Fibroblast of skin of back (primary cell): ENCODE measurements at regions not wholly inside any gene's neighbourhood (a gene's known extent, or its start where the extent isn't known, plus 50 kb on each side); places are given as distances from the start of the nearest gene placed in this dataset.

Experiments
- DNase-seq: peaks from one replicate; pipeline ENCODE4 v3.0.0-alpha.2; 2013

- DNase-seq: no peak
Observed at GRCh38 chr20:40589581-40589980, 99.5 kb downstream of the MAFB start.

DNA sequence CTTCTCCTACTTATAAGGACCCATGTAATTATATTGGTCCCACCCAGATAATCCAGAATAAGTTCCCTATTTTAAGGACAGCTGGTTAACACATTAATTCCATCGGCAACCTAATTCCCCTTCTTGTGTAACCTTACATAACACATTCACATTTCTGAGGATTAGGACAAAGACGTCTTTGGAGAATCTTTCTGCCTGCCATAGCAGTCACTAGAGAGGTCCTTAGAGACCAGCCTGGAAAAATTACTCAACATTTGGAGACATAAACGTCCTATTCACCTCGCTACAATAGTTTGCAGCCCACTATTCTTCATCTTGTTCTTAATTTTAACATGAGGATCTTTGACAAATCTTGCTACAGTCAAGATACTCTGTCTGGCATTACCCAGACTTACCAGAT lies 100.1 kb downstream of the MAFB start:
- DNase-seq: no peak

DNA sequence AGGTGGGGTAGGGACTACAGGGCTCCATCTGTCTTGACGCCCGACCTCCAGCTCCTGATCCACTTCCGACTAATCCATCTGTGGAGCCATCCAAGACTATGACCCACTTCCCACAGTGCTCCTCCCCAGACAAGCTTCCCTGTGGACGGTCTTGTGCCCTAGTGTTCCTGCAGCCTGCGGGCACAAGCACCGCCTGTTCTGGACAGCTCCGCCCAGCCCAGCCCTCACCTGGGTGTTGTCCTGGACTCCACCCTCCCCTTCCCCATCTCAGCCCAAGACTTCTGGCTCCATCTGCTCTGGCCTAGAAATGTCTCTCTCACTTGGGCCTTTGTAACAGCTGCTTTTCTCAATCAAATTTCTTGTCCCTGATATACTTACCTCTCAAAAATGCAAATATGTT lies 102.0 kb downstream of the MAFB start:
- DNase-seq: no peak

DNA sequence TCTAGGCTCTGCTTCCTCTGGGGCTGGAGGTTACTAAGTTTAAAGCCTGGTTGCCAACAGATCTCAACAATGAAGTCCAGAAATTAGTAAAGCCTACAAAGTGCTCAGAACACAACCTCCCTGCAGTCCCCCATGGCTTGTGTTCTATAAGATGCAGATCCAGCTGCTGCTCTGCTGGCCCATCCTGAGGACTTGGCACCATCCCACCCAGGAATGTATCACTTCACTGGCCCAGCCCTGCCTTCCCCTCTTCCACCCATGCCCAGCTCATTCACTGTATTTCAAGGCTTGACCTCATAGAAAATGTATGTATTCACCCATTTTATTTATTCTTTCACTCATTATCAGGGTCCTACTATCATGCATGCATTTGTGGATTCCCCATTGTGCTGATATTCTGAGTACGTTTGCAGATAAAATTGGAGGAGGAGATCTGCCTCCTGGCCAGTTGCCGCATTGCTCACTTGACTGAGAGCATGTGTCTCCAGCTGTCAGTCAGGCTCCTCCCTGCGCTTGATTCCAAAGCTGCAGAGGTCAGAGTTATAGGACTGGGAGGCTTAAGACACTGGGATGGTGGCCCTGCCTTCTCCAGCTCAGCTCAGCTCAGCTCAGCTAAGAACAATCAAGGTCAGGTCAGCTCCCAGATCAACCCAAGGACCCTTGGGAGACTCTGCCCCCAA lies 104.8 kb downstream of the MAFB start:
- no peak for DNase-seq

- DNase-seq: no peak
Observed at GRCh38 chr20:40583636-40584035, 105.4 kb downstream of the MAFB start.

GRCh38 chr20:40583205-40583604 lies 105.8 kb downstream of the MAFB start:
- no peak for DNase-seq

DNA sequence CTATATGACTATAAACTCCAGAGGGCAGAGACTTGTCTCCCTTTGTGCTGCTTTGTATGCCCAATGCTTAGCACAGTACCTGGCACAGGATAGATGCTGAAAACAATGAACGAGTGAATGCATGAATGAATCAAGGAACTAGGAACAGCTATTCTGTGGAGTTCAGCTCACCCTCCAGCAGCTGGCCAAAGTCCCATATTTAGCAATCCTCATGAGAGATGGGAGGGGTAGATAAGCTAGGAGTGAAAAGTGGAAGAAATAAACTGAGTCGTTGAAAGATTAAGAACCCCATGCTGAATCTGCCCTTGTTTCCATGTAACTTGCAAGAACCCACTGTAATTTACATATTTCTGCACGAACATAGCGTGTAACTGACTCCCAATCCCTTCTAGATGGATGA lies 106.5 kb downstream of the MAFB start:
- DNase-seq: no peak

GRCh38 chr20:40579701-40580100 lies 109.3 kb downstream of the MAFB start:
- DNase-seq: no peak

- no peak for DNase-seq
Observed at GRCh38 chr20:40578961-40579360, 110.1 kb downstream of the MAFB start.

DNA sequence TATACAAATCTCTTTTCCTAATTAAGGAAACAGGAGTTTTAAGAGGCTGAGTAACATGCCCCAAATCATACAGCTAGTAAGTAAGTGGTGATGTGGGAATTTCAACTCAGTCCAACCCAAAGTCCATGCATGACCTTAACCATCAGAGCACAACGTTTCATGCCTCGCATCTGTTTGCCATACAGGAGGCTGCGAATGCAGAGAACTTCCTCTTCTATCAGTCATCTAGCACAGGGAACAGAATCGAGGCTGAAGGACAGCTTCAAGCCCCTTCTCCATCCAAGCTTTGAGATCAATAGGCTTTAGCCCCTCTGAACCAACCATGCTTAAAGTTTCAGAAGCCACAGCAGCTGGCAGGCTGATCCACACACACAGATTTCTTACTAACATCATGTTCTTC lies 113.2 kb downstream of the MAFB start:
- DNase-seq: no peak

DNA sequence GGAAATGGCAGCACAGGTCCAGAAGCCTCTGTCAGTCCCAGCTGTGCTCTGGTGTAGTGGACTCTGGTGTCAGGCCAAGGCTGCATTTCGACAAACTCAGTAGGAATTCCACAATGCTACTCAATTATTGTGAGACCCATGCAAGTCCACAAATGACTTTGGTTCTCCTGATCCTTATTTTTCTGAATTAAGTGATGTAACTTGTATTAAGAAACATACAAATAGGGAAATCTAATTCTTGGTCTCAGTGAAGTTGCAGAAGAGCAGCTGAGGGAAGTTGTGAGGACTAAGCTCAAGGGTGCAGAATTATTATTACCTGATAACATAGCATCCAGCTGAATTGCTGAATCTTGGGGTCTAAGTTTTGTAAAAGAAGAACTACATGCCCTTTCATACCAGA lies 116.8 kb downstream of the MAFB start:
- DNase-seq: no peak

DNA sequence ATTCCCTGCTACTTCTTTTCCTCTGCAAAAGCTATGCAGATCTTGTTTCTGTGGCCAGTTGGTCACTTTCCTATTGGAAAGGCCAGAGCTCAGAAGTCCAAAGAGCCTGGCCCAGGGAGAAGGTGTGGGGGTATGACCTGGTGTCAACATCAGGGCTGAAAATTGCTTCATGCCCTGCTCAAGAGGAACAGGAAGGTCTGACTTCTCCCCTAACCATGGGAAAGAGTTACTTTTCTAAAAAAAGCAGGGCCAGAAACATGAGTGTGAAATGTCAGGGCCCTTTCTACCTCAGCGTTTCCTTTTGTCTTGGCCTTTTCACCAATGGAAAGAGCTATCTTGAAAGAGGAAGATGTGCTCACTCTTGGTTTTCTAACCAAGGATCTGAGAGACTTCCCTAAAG lies 117.4 kb downstream of the MAFB start:
- no peak for DNase-seq

GRCh38 chr20:40568200-40568599 lies 120.8 kb downstream of the MAFB start:
- no peak for DNase-seq

DNA sequence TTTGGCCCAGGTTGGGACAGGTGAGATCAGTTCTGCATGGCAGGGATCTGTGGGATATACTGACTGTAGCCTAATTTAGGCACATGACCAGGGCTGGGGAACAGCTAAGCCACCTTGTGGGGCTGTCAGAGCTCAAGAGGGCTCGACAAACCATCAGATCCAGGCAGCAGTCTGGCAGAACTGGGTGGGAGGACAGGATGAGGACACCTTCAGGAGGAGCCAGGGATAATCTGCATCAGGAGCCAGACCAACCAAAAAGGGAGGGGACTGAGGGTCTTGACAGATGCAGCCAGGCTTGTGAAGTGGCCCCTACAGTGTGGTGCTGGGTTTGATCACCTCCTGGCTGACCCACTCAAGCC lies 123.4 kb downstream of the MAFB start:
- no peak for DNase-seq

DNA sequence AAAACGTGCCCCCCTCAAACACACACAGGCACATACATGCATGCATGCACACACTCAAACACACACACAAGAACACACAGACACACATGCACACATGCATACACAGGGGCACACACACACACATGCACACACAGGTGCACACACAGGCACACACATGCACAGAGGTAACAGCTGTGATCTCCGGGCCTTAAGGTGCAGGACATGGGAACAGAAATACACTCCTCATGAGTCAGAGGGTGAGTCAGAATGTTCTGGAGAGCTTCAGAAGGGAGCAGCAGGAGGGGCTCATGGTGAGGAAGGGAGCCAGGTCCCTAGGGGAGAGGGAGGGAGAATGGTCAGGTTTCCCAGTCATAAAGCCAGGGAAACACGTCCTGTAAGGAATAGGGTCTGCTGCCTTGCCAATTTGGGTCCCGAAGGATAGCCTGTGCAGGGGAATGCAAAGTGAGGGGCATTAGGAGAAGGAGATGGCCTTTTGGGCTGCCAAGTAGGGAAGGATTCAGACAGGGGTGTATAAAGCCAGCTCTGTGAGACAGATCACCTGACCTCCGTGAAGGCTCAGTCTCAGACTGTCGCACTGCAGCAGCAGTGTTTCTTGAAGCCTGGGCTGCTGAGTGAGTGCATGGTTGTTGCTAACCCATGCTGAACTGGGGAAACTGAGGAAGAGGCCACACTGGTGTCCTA lies 123.9 kb downstream of the MAFB start:
- peak; percentile 93 for DNase-seq

DNA sequence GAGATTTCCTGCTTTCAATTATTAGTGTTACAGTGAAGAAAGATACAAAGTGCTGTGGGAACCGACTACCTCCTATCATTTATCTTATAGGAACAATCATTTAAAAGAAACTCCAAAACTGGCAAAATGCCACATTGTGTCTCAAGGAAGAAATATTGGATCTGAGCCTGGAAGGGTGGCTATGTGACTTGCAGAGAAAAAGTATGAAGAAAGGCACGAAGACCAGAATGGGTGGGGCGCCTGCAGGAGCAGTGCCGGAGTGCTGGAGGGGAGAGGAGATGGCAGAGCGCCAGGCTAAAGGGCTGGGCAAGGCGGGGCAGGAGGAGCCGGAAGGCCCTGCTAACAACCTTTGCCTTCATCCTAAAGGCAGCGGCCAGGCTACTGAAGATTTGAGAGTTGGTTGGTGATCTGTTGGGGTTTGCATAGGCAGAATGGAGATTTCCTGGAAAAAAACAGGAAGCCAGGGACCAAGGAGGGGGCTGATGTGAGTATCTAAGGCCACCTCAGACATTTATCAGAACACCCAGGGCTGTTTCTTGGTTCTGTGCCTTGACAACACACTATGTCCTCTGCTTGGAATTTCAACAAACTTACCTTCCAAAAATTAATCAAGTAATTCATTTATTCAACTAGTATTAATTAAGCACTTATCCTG lies 125.6 kb downstream of the MAFB start:
- peak; percentile 83 for DNase-seq

- peak; percentile 87 for DNase-seq
Observed at GRCh38 chr20:40562031-40562430, 127.0 kb downstream of the MAFB start.

- no peak for DNase-seq
Observed at GRCh38 chr20:40561187-40561586, 127.8 kb downstream of the MAFB start.

GRCh38 chr20:40558212-40558611 lies 130.8 kb downstream of the MAFB start:
- DNase-seq: no peak

- no peak for DNase-seq
Observed at GRCh38 chr20:40551125-40551530, 137.9 kb downstream of the MAFB start.

DNA sequence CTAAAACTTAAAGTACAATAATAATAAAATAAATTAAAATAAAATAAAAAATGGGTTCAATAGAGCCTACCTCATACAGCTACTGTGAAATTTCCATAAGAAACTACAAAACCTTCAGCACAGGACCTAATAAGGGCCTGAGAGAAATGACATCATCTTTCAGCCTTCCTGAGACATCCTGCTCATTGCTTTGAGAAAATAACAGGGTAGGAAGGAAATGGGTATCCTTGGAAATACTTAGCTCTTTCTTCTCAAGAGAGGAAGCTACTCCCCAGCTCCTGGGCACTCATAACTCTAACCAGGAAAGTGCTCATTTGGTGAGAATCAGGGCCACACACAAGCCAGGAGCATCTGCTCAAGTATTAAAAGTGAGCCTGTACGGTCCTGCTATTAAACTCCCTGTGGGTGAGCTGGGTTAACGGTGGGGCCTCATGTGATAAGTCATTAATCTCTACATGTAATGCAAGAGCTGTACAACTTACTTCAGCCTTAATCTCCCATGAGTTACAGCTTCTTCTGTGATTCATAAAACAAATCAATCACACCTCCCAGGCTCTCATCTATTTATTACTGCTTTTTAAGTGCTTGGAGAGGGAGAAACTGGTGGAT lies 141.4 kb downstream of the MAFB start:
- peak; percentile 38 for DNase-seq

DNA sequence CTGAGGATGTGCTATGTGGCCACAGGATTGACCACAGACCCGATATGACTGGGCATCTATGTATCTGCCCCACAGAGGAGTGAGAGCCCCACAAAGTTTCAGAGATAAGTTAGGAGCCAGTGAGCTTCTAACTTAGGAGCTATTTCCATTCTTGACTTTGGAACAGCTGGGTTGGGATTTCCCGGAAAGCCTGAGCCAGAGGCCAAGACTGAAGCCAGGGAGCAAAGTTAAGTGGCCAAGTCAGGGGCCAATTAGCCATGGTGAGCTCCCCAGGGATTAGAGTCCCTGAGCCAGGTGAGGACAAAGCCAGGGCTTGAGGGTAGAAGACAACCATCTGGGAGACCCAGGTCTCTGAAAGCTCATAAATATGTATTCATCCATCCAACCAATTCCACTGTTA lies 143.6 kb downstream of the MAFB start:
- no peak for DNase-seq

GRCh38 chr20:40542065-40542464 lies 147.0 kb downstream of the MAFB start:
- no peak for DNase-seq

GRCh38 chr20:40540166-40540565 lies 148.9 kb downstream of the MAFB start:
- no peak for DNase-seq
